HG02798 (cell line): ENCODE measurements at regions not wholly inside any gene's neighbourhood (a gene's known extent, or its start where the extent isn't known, plus 50 kb on each side); places are given as distances from the start of the nearest gene placed in this dataset.

Source experiments
- ATAC-seq: cut with Tn5 transposase; IDR thresholded peaks from one replicate; pipeline ENCODE4 v1.9.1; 2021; ENCODE audit warnings: mild to moderate bottlenecking; ENCODE audit not compliant: unreplicated experiment, poor library complexity

- ATAC-seq: no peak
Observed at GRCh38 chr4:62145276-62145675, 945.1 kb downstream of the ADGRL3 start.

GRCh38 chr4:62144431-62144830 lies 944.3 kb downstream of the ADGRL3 start:
- no peak for ATAC-seq

GRCh38 chr4:62135565-62136156 lies 935.5 kb downstream of the ADGRL3 start:
- ATAC-seq: no peak

- ATAC-seq: no peak
Observed at GRCh38 chr4:62133977-62134376, 933.9 kb downstream of the ADGRL3 start.

- ATAC-seq: no peak
Observed at GRCh38 chr4:62133101-62133897, 933.2 kb downstream of the ADGRL3 start.

GRCh38 chr4:62131049-62131448 lies 930.9 kb downstream of the ADGRL3 start:
- no peak for ATAC-seq

- no peak for ATAC-seq
Observed at GRCh38 chr4:62130637-62131036, 930.5 kb downstream of the ADGRL3 start.

GRCh38 chr4:62130230-62130629 lies 930.1 kb downstream of the ADGRL3 start:
- ATAC-seq: no peak
